H1 (cell line): ENCODE measurements at regions not wholly inside any gene's neighbourhood (a gene's known extent, or its start where the extent isn't known, plus 50 kb on each side); places are given as distances from the start of the nearest gene placed in this dataset.

Experiments used
- CTCF ChIA-PET: fragments of 300-600 bp; sonication (Branson Sonifier 250); formaldehyde crosslinking; loops from one replicate; lab custom pipeline; 2021; ENCODE audit not compliant: partially characterized antibody; lab: Charles Lee
- POLR2A ChIA-PET: fragments of 300-600 bp; sonication (Branson Sonifier 250); formaldehyde crosslinking; loops from one replicate; lab custom pipeline; 2021; ENCODE audit warnings: inconsistent platforms; ENCODE audit not compliant: partially characterized antibody; lab: Charles Lee
- DNase-seq, 2 experiments: peaks; one replicate each; pipeline versions ENCODE4 v3.0.0 to v3.0.0-alpha.2; 2010 to 2022; ENCODE audit warnings: low spot score in 2 of 2, low read depth in 1 of 2, mixed read lengths in 1 of 2
- FAIRE-seq: peaks from 2 replicates; lab custom pipeline; 2011; peaks lifted over from hg19 to GRCh38; lab: Jason Lieb, UNC
- H2AFZ ChIP-seq: 2 replicates; pipeline ENCODE4 v1.8.1; 2012; ENCODE audit warnings: low read length, inconsistent platforms
- H2AK5ac ChIP-seq: 2 replicates; pipeline ENCODE4 v1.6.1; 2013; ENCODE audit warnings: low read depth, low read length
- H2BK120ac ChIP-seq: replicated peaks from 2 replicates; pipeline ENCODE3; 2013; ENCODE audit warnings: low read depth, low read length, inconsistent platforms
- H2BK12ac ChIP-seq: 2 replicates; pipeline ENCODE4 v1.6.1; 2013; ENCODE audit warnings: low read depth, low read length
- H2BK15ac ChIP-seq: 2 replicates; pipeline ENCODE4 v1.6.1; 2013; ENCODE audit warnings: low read length
- H2BK20ac ChIP-seq: 2 replicates; pipeline ENCODE4 v1.6.1; 2013; ENCODE audit warnings: low read length
- H2BK5ac ChIP-seq: 2 replicates; pipeline ENCODE4 v1.6.1; 2013; ENCODE audit warnings: low read depth, low read length
- H3K14ac ChIP-seq: 2 replicates; pipeline ENCODE4 v1.6.1; 2013; ENCODE audit warnings: inconsistent platforms; ENCODE audit not compliant: insufficient read length
- H3K18ac ChIP-seq: 2 replicates; pipeline ENCODE4 v1.6.1; 2013; ENCODE audit warnings: low read length; ENCODE audit errors: extremely low read depth
- H3K23ac ChIP-seq: 2 replicates; pipeline ENCODE4 v1.6.1; 2013; ENCODE audit warnings: inconsistent platforms; ENCODE audit not compliant: insufficient read length
- H3K23me2 ChIP-seq: 2 replicates; pipeline ENCODE4 v1.6.1; 2013; ENCODE audit warnings: low read depth, low read length
- H3K27ac ChIP-seq: 2 replicates; pipeline ENCODE4 v1.6.1; 2011; ENCODE audit warnings: low read depth, low read length, inconsistent platforms
- H3K27me3 ChIP-seq, 4 experiments: replicated peaks in 1 of 4; 1 replicate in 1 of 4; 2 replicates in 3 of 4; pipeline versions ENCODE4 v1.6.1 to v1.8.1; 2011 to 2013; ENCODE audit warnings: low read length in 3 of 4, mild to moderate bottlenecking in 3 of 4, inconsistent platforms in 2 of 4, mixed read lengths in 2 of 4, moderate library complexity in 1 of 4; ENCODE audit not compliant: control insufficient read depth in 3 of 4, insufficient read depth in 3 of 4; ENCODE audit errors: extremely low read depth in 1 of 4
- H3K36me3 ChIP-seq, 4 experiments: 2 replicates each; pipeline versions ENCODE4 v1.6.1 to v1.8.1; 2011 to 2013; ENCODE audit warnings: mild to moderate bottlenecking in 4 of 4, low read length in 3 of 4, moderate library complexity in 2 of 4, control low read depth in 1 of 4, inconsistent platforms in 1 of 4; ENCODE audit not compliant: insufficient read depth in 4 of 4, control insufficient read depth in 2 of 4
- H3K4ac ChIP-seq: replicated peaks from 2 replicates; pipeline ENCODE3; 2013; ENCODE audit warnings: low read length, low read depth, mixed read lengths, inconsistent platforms; ENCODE audit not compliant: insufficient read length
- H3K4me1 ChIP-seq, 4 experiments: replicated peaks in 1 of 4; 1 replicate in 1 of 4; 2 replicates in 3 of 4; pipeline versions ENCODE4 v1.6.1 to v1.8.1; 2011 to 2013; ENCODE audit warnings: low read length in 3 of 4, inconsistent platforms in 2 of 4, mixed read lengths in 1 of 4; ENCODE audit not compliant: insufficient read depth in 4 of 4, control insufficient read depth in 3 of 4
- H3K4me2 ChIP-seq, 2 experiments: 2 replicates each; pipeline versions ENCODE4 v1.6.1 to v1.8.1; 2011 to 2013; ENCODE audit warnings: low read depth in 2 of 2, low read length in 2 of 2, control low read depth in 1 of 2, inconsistent platforms in 1 of 2, mild to moderate bottlenecking in 1 of 2; ENCODE audit not compliant: insufficient read depth in 1 of 2
- H3K4me3 ChIP-seq, 4 experiments: fragments of 200-600, 300-600 bp in 1 of 4; sonication (generic), shearing (Covaris generic), sonication (Bioruptor Twin) in 1 of 4; 2 replicates each; pipeline versions ENCODE4 v1.5.1 to v1.8.1; 2011 to 2016; ENCODE audit warnings: low read length in 4 of 4, low read depth in 3 of 4, control low read depth in 2 of 4, inconsistent platforms in 2 of 4, mild to moderate bottlenecking in 2 of 4, mixed read lengths in 1 of 4, moderate library complexity in 1 of 4; ENCODE audit not compliant: insufficient read depth in 2 of 4; ENCODE audit errors: extremely low read depth in 1 of 4
- H3K56ac ChIP-seq: replicated peaks from 2 replicates; pipeline ENCODE3; 2013; ENCODE audit warnings: low read depth, mild to moderate bottlenecking, mixed read lengths, low read length, inconsistent platforms; ENCODE audit not compliant: insufficient read length
- H3K79me1 ChIP-seq: 2 replicates; pipeline ENCODE4 v1.6.1; 2013; ENCODE audit warnings: low read depth, low read length, control low read depth
- H3K79me2 ChIP-seq, 2 experiments: 2 replicates each; pipeline versions ENCODE4 v1.6.1 to v1.8.1; 2012 to 2013; ENCODE audit warnings: low read length in 2 of 2, mild to moderate bottlenecking in 2 of 2, inconsistent platforms in 1 of 2; ENCODE audit not compliant: insufficient read depth in 2 of 2, control insufficient read depth in 1 of 2
- H3K9ac ChIP-seq, 4 experiments: replicated peaks in 1 of 4; 1 replicate in 1 of 4; 2 replicates in 3 of 4; pipeline versions ENCODE4 v1.6.1 to v1.8.1; 2011 to 2013; ENCODE audit warnings: low read depth in 3 of 4, low read length in 3 of 4, control low read depth in 2 of 4, mild to moderate bottlenecking in 2 of 4, moderate library complexity in 2 of 4, inconsistent platforms in 1 of 4; ENCODE audit errors: extremely low read depth in 1 of 4
- H3K9me3 ChIP-seq, 2 experiments: 2 replicates each; pipeline versions ENCODE4 v1.6.1 to v1.8.1; 2012 to 2013; ENCODE audit warnings: mild to moderate bottlenecking in 2 of 2, moderate library complexity in 2 of 2, control low read depth in 1 of 2, inconsistent platforms in 1 of 2, low read depth in 1 of 2, low read length in 1 of 2, mixed read lengths in 1 of 2; ENCODE audit not compliant: insufficient read depth in 2 of 2
- H4K20me1 ChIP-seq, 2 experiments: replicated peaks in 1 of 2; 2 replicates each; pipeline versions ENCODE3 to v1.8.1; 2011 to 2013; ENCODE audit warnings: inconsistent platforms in 2 of 2, low read length in 2 of 2, mild to moderate bottlenecking in 1 of 2; ENCODE audit not compliant: insufficient read depth in 2 of 2, control insufficient read depth in 1 of 2
- H4K5ac ChIP-seq: 2 replicates; pipeline ENCODE4 v1.6.1; 2013; ENCODE audit warnings: low read length, low read depth, mixed read lengths, inconsistent platforms; ENCODE audit not compliant: insufficient read length
- H4K8ac ChIP-seq: 2 replicates; pipeline ENCODE4 v1.8.0; 2013; ENCODE audit warnings: mild to moderate bottlenecking, moderate library complexity, low read length, inconsistent platforms; ENCODE audit not compliant: insufficient read depth; ENCODE audit errors: extremely low read depth
- H4K91ac ChIP-seq: replicated peaks from 2 replicates; pipeline ENCODE3; 2013; ENCODE audit warnings: low read length, mixed read lengths, inconsistent platforms; ENCODE audit not compliant: insufficient read length
- ATF3 ChIP-seq: IDR thresholded peaks from 2 replicates; pipeline ENCODE4 v1.6.1; 2011; ENCODE audit warnings: low read depth, mild to moderate bottlenecking, low read length; ENCODE audit not compliant: insufficient read depth
- GTF2F1 ChIP-seq: IDR thresholded peaks from 2 replicates; pipeline ENCODE4 v1.6.1; 2012; ENCODE audit warnings: low read depth, low read length, improper control_type of control experiment, borderline replicate concordance
- HDAC6 ChIP-seq: IDR thresholded peaks from one replicate; pipeline ENCODE4 v1.7.1; 2012; ENCODE audit warnings: low read depth, mild to moderate bottlenecking, inconsistent platforms, low read length, moderate library complexity
- KDM4A ChIP-seq: IDR thresholded peaks from one replicate; pipeline ENCODE4 v1.7.1; 2012; ENCODE audit warnings: low read depth, mild to moderate bottlenecking, moderate library complexity, low read length, inconsistent platforms; ENCODE audit not compliant: severe bottlenecking
- KDM5A ChIP-seq: fragments of 200-600 bp; IDR thresholded peaks from 2 replicates; pipeline ENCODE4 v1.7.1; 2012; ENCODE audit warnings: mild to moderate bottlenecking, low read length, inconsistent platforms, mixed read lengths
- MAFK ChIP-seq: IDR thresholded peaks from 2 replicates; pipeline ENCODE4 v1.6.1; 2012; ENCODE audit warnings: low read depth, mild to moderate bottlenecking, improper control_type of control experiment, low read length
- NRF1 ChIP-seq: IDR thresholded peaks from 2 replicates; pipeline ENCODE4 v1.6.1; 2011; ENCODE audit warnings: mild to moderate bottlenecking, low read depth, low read length, improper control_type of control experiment
- RFX5 ChIP-seq: IDR thresholded peaks from 2 replicates; pipeline ENCODE4 v1.6.1; 2011; ENCODE audit warnings: low read depth, low read length, improper control_type of control experiment, borderline replicate concordance
- RNF2 ChIP-seq: fragments of 200-900, 300-1000 bp; sonication (generic); IDR thresholded peaks from 2 replicates; pipeline ENCODE4 v1.7.1; 2016; ENCODE audit warnings: borderline replicate concordance, low read depth, mild to moderate bottlenecking, antibody characterized with exemption, low read length; ENCODE audit not compliant: poor library complexity, severe bottlenecking; ENCODE audit errors: missing control alignments
- SP2 ChIP-seq: IDR thresholded peaks from 2 replicates; pipeline ENCODE4 v1.6.1; 2012; ENCODE audit warnings: mild to moderate bottlenecking, low read length, inconsistent platforms
- SUZ12 ChIP-seq: fragments of 200-600 bp; sonication (generic); IDR thresholded peaks from 2 replicates; pipeline ENCODE4 v1.6.1; 2012; ENCODE audit warnings: mild to moderate bottlenecking, inconsistent platforms, low read length, moderate library complexity, mixed read lengths
- TBP ChIP-seq: IDR thresholded peaks from 2 replicates; pipeline ENCODE4 v1.6.1; 2011; ENCODE audit warnings: low read depth, low read length, improper control_type of control experiment
- TEAD4 ChIP-seq: IDR thresholded peaks from 2 replicates; pipeline ENCODE4 v1.6.1; 2012; ENCODE audit warnings: low read depth, low read length, inconsistent platforms, mixed read lengths
- USF2 ChIP-seq: IDR thresholded peaks from 2 replicates; pipeline ENCODE4 v1.6.1; 2011; ENCODE audit warnings: low read length, improper control_type of control experiment
- WGBS, 2 experiments: shearing (Covaris generic) in 1 of 2; methylation state at CpG; one replicate each; pipeline versions ENCODE4 v1.1.6 to v1.1.7; 2013 to 2015; ENCODE audit warnings: low lambda C conversion rate in 2 of 2, mixed read lengths in 2 of 2, inconsistent platforms in 1 of 2, low coverage in 1 of 2, missing lambda C conversion rate in 1 of 2; ENCODE audit not compliant: insufficient replicate concordance in 2 of 2, insufficient coverage in 1 of 2, insufficient read length in 1 of 2; ENCODE audit errors: extremely low coverage in 1 of 2, missing lambda C conversion rate in 1 of 2; 5-methylcytosine and 5-hydroxymethylcytosine counted together

GRCh38 chr6:156160795-156161165 is 616.4 kb upstream of the ARID1B start:
- no peak overlapping the region for H2AK5ac ChIP-seq
- no peaks in the 10 kb centered on the region for H3K4me1 ChIP-seq
- no peak overlapping the region for H3K56ac ChIP-seq
- DNase-seq (no peak), FAIRE-seq (no peak)
- no peak overlapping the region for H3K9ac ChIP-seq
- no peak overlapping the region for H3K4ac ChIP-seq
- H3K79me2 ChIP-seq: no peaks in the 10 kb centered on the region
- H4K5ac ChIP-seq: no peak overlapping the region
- H2BK20ac ChIP-seq: no peak overlapping the region
- H2BK12ac ChIP-seq: no peak overlapping the region
- CTCF ChIA-PET: no interaction called here
- no peak overlapping the region for H3K4me2 ChIP-seq
- H3K18ac ChIP-seq: no peak overlapping the region
- H4K91ac ChIP-seq: no peak overlapping the region
- H3K79me1 ChIP-seq: no peaks in the 10 kb centered on the region
- no peaks in the 10 kb centered on the region for H3K27me3 ChIP-seq
- POLR2A ChIA-PET: no interaction called here
- H3K14ac ChIP-seq: no peak overlapping the region
- H3K23me2 ChIP-seq: no peaks in the 10 kb centered on the region
- no peak overlapping the region for H3K23ac ChIP-seq
- no peak overlapping the region for H2BK15ac ChIP-seq
- no peak overlapping the region for H4K8ac ChIP-seq
- no peaks in the 10 kb centered on the region for H3K36me3 ChIP-seq
- no peak overlapping the region for H2BK5ac ChIP-seq
- H3K4me3 ChIP-seq: no peak overlapping the region
- H3K27ac ChIP-seq: no peak overlapping the region
- 79% methylated on average over 3 of the region's 3 CpGs; no CpG with 5 or more reads in 1 of the 2 experiments for WGBS, 2 experiments
- H2BK120ac ChIP-seq: no peak overlapping the region
- no peak overlapping the region for H2AFZ ChIP-seq
- H4K20me1 ChIP-seq: no peaks in the 10 kb centered on the region
- no peaks in the 10 kb centered on the region for H3K9me3 ChIP-seq
- no peak for TF ChIP-seq SP2
- TF ChIP-seq RNF2: no peak
- TF ChIP-seq MAFK: no peak
- TF ChIP-seq SUZ12: no peak
- no peak for TF ChIP-seq USF2
- no peak for TF ChIP-seq NRF1
- TF ChIP-seq RFX5: no peak
- TF ChIP-seq ATF3: no peak
- no peak for TF ChIP-seq GTF2F1
- TF ChIP-seq KDM4A: no peak
- TF ChIP-seq KDM5A: no peak
- TF ChIP-seq TBP: no peak
- no peak for TF ChIP-seq HDAC6
- TF ChIP-seq TEAD4: no peak
